Endothelial cell of umbilical vein (primary cell): ENCODE measurements at regions not wholly inside any gene's neighbourhood (a gene's known extent, or its start where the extent isn't known, plus 50 kb on each side); places are given as distances from the start of the nearest gene placed in this dataset.

Experiments
- BruUV-seq: library from RNA; stranded (reverse); fragments of 400-500 nt; replicated peaks from 2 replicates; lab custom pipeline; 2021; lab: Mats Ljungman, UMichigan
- CTCF ChIA-PET: fragments of 300-600, 350-600 bp; sonication (Branson Sonifier 250); formaldehyde crosslinking; loops from one replicate; lab custom pipeline; 2021; ENCODE audit warnings: antibody characterized with exemption, inconsistent platforms; lab: Charles Lee
- POLR2A ChIA-PET: fragments of 300-600, 350-600 bp; sonication (Branson Sonifier 250); formaldehyde crosslinking; loops from one replicate; lab custom pipeline; 2021; ENCODE audit warnings: antibody characterized with exemption, inconsistent platforms; lab: Charles Lee
- DNase-seq: peaks from one replicate; pipeline ENCODE4 v3.0.0-alpha.2; 2011; ENCODE audit warnings: low read depth, low spot score
- FAIRE-seq: peaks from 2 replicates; lab custom pipeline; 2011; peaks lifted over from hg19 to GRCh38; lab: Jason Lieb, UNC
- H2AFZ ChIP-seq: 2 replicates; pipeline ENCODE4 v1.6.0; 2012; ENCODE audit warnings: low read depth, low read length, control low read depth, inconsistent platforms
- H3K27ac ChIP-seq: 2 replicates; pipeline ENCODE4 v1.5.1; 2011; ENCODE audit warnings: low read depth, mild to moderate bottlenecking, control low read depth, low read length, moderate library complexity; ENCODE audit not compliant: insufficient read depth
- H3K27me3 ChIP-seq, 2 experiments: 2 replicates each; pipeline versions ENCODE4 v1.6.0 to v1.6.1; 2011; ENCODE audit warnings: low read length in 2 of 2, mixed read lengths in 1 of 2; ENCODE audit not compliant: control insufficient read depth in 2 of 2, insufficient read depth in 2 of 2
- H3K36me3 ChIP-seq, 2 experiments: 2 replicates in 1 of 2; 3 replicates in 1 of 2; pipeline ENCODE4 v1.5.1; 2011; ENCODE audit warnings: low read length in 2 of 2, mild to moderate bottlenecking in 1 of 2, moderate library complexity in 1 of 2; ENCODE audit not compliant: control insufficient read depth in 2 of 2, insufficient read depth in 2 of 2; ENCODE audit errors: extremely low read depth in 1 of 2
- H3K4me1 ChIP-seq: 3 replicates; pipeline ENCODE4 v1.5.1; 2011; ENCODE audit warnings: mild to moderate bottlenecking, low read length; ENCODE audit not compliant: control insufficient read depth, insufficient read depth; ENCODE audit errors: extremely low read depth
- H3K4me2 ChIP-seq: 2 replicates; pipeline ENCODE4 v1.6.1; 2011; ENCODE audit warnings: low read length, control low read depth, mixed read lengths; ENCODE audit not compliant: insufficient read depth
- H3K4me3 ChIP-seq, 3 experiments: fragments of 200-600 bp in 1 of 3; sonication (generic), shearing (Covaris generic) in 1 of 3; replicated peaks in 1 of 3; 2 replicates each; pipeline ENCODE4 v1.5.1; 2011 to 2016; ENCODE audit warnings: control low read depth in 3 of 3, low read length in 3 of 3, mild to moderate bottlenecking in 2 of 3, inconsistent platforms in 1 of 3, low read depth in 1 of 3, moderate library complexity in 1 of 3; ENCODE audit not compliant: insufficient read depth in 1 of 3
- H3K79me2 ChIP-seq: 2 replicates; pipeline ENCODE4 v1.6.0; 2012; ENCODE audit warnings: low read length, inconsistent platforms; ENCODE audit not compliant: control insufficient read depth, insufficient read depth
- H3K9ac ChIP-seq: replicated peaks from 2 replicates; pipeline ENCODE3; 2011; ENCODE audit warnings: low read length, control low read depth; ENCODE audit not compliant: insufficient read depth; ENCODE audit errors: extremely low read depth
- H3K9me1 ChIP-seq: replicated peaks from 3 replicates; pipeline ENCODE4 v1.6.0; 2011; ENCODE audit warnings: mild to moderate bottlenecking, low read length; ENCODE audit not compliant: control insufficient read depth, insufficient read depth; ENCODE audit errors: extremely low read depth
- H3K9me3 ChIP-seq: replicated peaks from 2 replicates; pipeline ENCODE4 v1.5.1; 2012; ENCODE audit warnings: low read length, inconsistent platforms; ENCODE audit not compliant: control insufficient read depth, insufficient read depth
- H4K20me1 ChIP-seq: replicated peaks from 2 replicates; pipeline ENCODE3; 2011; ENCODE audit warnings: mild to moderate bottlenecking, low read length; ENCODE audit not compliant: control insufficient read depth, insufficient read depth; ENCODE audit errors: extremely low read depth
- EZH2 ChIP-seq: IDR thresholded peaks from 2 replicates; pipeline ENCODE4 v1.6.1; 2012; ENCODE audit warnings: borderline replicate concordance, low read depth, mild to moderate bottlenecking, moderate library complexity, low read length, inconsistent platforms; ENCODE audit not compliant: severe bottlenecking
- FOS ChIP-seq: IDR thresholded peaks from 2 replicates; pipeline ENCODE4 v1.6.1; 2011; ENCODE audit warnings: mild to moderate bottlenecking, low read length, moderate library complexity, borderline replicate concordance; ENCODE audit not compliant: insufficient read depth
- GATA2 ChIP-seq: IDR thresholded peaks from 2 replicates; pipeline ENCODE4 v1.7.0; 2011; ENCODE audit warnings: low read depth, mild to moderate bottlenecking, moderate library complexity, mixed read lengths, low read length; ENCODE audit not compliant: insufficient read length, insufficient read depth
- JUN ChIP-seq: IDR thresholded peaks from 2 replicates; pipeline ENCODE4 v1.6.1; 2011; ENCODE audit warnings: borderline replicate concordance, low read depth; ENCODE audit not compliant: insufficient read length, insufficient read depth
- MYC ChIP-seq: IDR thresholded peaks from one replicate; pipeline ENCODE4 v1.6.1; 2011; ENCODE audit warnings: mild to moderate bottlenecking, low read depth, low read length
- POLR2A ChIP-seq: IDR thresholded peaks from 2 replicates; pipeline ENCODE4 v1.6.1; 2012; ENCODE audit warnings: low read depth, mild to moderate bottlenecking, control low read depth, low read length
- POLR2AphosphoS5 ChIP-seq: IDR thresholded peaks from 2 replicates; pipeline ENCODE4 v1.6.1; 2012; ENCODE audit warnings: low read depth, mild to moderate bottlenecking, control low read depth, low read length, moderate library complexity; ENCODE audit not compliant: insufficient read depth
- dilution Hi-C: fragments of 300-500 bp; cut with MboI; formaldehyde crosslinking; loops from one replicate; pipeline ENCODE4 v1.15.0; 2019; ENCODE audit warnings: low sequenced_read_pairs; ENCODE audit not compliant: extremely low pct_ligation_motif_present
- intact Hi-C: fragments of 100-400 bp; cut with micrococcal nuclease; formaldehyde crosslinking; loops from one replicate; pipeline ENCODE4 v1.10.0; 2022
- TF ChIP-seq, protein P1 (sequence below): IDR thresholded peaks from 2 replicates; pipeline ENCODE4 v1.6.1; 2011; ENCODE audit not compliant: insufficient read depth, insufficient read length
- TF ChIP-seq, protein P2 (sequence below), 2 donors: IDR thresholded peaks; 1 replicate in 1 of 2; 2 replicates in 1 of 2; pipeline ENCODE4 v1.5.1; 2011; ENCODE audit warnings: low read length in 2 of 2, mild to moderate bottlenecking in 2 of 2, moderate library complexity in 2 of 2, control low read depth in 1 of 2, inconsistent platforms in 1 of 2, low read depth in 1 of 2; ENCODE audit not compliant: insufficient read depth in 1 of 2; ENCODE audit errors: extremely low read depth in 1 of 2

DNA sequence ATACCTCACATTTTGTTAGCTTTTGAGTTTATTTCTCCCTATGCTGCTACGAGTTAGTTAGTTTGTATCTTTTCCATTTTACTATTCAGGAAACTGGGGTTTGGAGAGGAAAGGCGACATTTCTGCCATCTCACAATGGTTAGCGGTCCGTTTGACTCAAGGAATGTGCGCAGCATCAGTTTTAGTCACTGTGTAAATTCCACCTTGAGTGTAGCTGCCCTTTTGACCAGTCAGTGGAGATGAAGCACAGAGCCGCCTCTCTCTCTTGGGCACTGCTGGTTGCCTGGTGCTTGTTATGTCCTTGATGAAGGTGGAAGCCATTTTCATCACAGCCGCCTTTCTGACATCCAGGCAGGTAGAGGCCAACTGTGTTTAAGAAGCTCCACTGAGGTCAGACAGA is 185.5 kb downstream of the SCP2D1 start:
- Histone ChIP-seq H3K4me1 (no peaks in the 10 kb centered on the region), H3K4me2 (no peak overlapping the region), H3K9ac (no peak overlapping the region), H3K4me3 (no peak overlapping the region), H2AFZ (no peak overlapping the region), H3K36me3 (no peaks in the 10 kb centered on the region), H3K79me2 (no peaks in the 10 kb centered on the region), H3K9me3 (peaks cover 3% of the 10 kb centered on the region), H3K27ac (no peak overlapping the region), H3K9me1 (no peaks in the 10 kb centered on the region), H4K20me1 (no peaks in the 10 kb centered on the region), H3K27me3 (no peaks in the 10 kb centered on the region)
- TF ChIP-seq MYC (no peak), EZH2 (no peak), POLR2AphosphoS5 (no peak), POLR2A (no peak), JUN (no peak), GATA2 (no peak), FOS (no peak)
- TF ChIP-seq, protein P1, sequence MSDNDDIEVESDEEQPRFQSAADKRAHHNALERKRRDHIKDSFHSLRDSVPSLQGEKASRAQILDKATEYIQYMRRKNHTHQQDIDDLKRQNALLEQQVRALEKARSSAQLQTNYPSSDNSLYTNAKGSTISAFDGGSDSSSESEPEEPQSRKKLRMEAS, result no peak
- TF ChIP-seq, protein P2, sequence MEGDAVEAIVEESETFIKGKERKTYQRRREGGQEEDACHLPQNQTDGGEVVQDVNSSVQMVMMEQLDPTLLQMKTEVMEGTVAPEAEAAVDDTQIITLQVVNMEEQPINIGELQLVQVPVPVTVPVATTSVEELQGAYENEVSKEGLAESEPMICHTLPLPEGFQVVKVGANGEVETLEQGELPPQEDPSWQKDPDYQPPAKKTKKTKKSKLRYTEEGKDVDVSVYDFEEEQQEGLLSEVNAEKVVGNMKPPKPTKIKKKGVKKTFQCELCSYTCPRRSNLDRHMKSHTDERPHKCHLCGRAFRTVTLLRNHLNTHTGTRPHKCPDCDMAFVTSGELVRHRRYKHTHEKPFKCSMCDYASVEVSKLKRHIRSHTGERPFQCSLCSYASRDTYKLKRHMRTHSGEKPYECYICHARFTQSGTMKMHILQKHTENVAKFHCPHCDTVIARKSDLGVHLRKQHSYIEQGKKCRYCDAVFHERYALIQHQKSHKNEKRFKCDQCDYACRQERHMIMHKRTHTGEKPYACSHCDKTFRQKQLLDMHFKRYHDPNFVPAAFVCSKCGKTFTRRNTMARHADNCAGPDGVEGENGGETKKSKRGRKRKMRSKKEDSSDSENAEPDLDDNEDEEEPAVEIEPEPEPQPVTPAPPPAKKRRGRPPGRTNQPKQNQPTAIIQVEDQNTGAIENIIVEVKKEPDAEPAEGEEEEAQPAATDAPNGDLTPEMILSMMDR (IDR thresholded peaks at IDR 0.05; ENCODE audit: extremely low read depth in 1 of 2, insufficient read depth in 1 of 2, low read depth in 1 of 2, low read length in 2 of 2), result no peak
- dilution Hi-C loops, result no loop called here
- ChIA-PET POLR2A (no interaction called here), CTCF (no interaction called here)
- no TSS peak for BruUV-seq
- no peak for FAIRE-seq
- DNase-seq, result no peak
- intact Hi-C loops, result no loop called here
